ENCODE measurements at regions not wholly inside any gene's neighbourhood (a gene's known extent, or its start where the extent isn't known, plus 50 kb on each side); places are given as distances from the start of the nearest gene placed in this dataset.

- ChIA-PET POLR2A (no interaction called here), CTCF (interaction anchor here (1.0 kb wide), 1 partner anchor 266 kb away, joined by 3 read pairs; no protein-coding TSS in a partner anchor)
- intact Hi-C loops (cut with micrococcal nuclease) = no loop called here
- no peak overlapping the region for H3K4me3 Mint-ChIP-seq
- H3K27ac Mint-ChIP-seq = no peak overlapping the region
- DNase-seq = no peak
- H3K36me3 Mint-ChIP-seq = no peaks in the 10 kb centered on the region
- no peaks in the 10 kb centered on the region for H3K4me1 Mint-ChIP-seq (ENCODE audit: low read depth)
- H3K27me3 Mint-ChIP-seq = no peaks in the 10 kb centered on the region
- H3K9me3 Mint-ChIP-seq = no peaks in the 10 kb centered on the region
Measured at GRCh38 chr5:107306002-107306401, 364.7 kb downstream of the EFNA5 start.

DNA sequence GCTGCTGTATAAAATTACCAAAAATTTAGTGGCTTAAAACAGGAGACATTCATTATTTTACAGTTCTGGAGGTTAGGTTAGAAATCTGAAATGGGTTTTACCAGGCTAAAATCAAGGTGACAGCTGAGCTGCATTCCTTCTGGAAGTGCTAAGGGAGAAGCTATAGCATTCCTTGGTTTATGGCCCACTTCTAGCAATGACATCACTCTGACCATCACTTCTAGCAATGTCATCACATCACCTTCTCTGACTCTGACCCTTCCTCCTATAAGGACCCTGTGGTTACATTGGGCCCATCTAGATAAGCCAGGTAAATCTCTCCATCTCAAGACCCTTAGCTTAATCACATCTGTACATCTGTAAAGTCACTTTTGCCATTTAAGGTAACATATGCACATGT lies 366.1 kb downstream of the EFNA5 start:
- Mint-ChIP-seq H3K27me3 (no peaks in the 10 kb centered on the region), H3K36me3 (no peaks in the 10 kb centered on the region), H3K9me3 (no peaks in the 10 kb centered on the region), H3K27ac (no peak overlapping the region), H3K4me3 (no peak overlapping the region), H3K4me1 (ENCODE audit: low read depth) (no peaks in the 10 kb centered on the region)
- POLR2A ChIA-PET = no interaction called here
- intact Hi-C loops (cut with micrococcal nuclease) = no loop called here
- DNase-seq = no peak
- CTCF ChIA-PET = no interaction called here

DNA sequence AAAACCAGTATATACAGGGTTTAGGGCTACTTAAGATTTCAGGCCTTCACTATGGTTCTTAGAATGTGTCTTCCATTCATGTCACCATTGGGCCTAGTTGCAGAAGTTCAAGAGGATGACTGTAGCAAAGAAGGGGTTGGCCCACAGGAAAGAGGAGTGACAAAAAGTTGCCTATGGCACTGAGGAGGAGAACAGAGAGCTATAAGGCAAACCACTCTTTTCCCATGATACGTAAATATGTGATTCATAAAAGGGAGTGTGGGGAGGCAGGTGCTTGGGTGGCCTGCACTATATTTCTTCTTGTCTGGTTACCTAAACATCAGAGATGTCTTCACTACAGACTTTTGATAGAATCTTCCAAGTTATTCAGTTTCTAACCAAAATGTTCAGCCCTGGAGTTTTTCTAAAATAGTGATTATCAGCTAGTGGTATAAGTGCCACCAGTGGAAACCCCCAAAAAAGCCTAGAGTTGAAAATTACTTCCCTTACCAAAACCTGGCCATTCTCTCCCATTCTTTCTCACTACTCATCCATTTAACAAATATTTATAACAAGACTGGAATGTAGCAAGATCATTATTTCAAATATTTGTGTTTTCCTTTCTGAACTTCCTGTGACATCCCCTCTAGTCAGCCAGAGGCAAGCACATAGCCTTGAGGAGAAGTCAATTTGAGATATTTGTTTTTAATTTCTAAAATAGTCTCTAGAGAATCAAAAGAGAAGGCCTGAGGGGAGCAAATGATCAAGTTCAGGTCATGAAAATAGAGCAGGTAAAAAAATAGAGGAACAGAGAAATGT lies 367.4 kb downstream of the EFNA5 start:
- intact Hi-C loops (cut with micrococcal nuclease) = no loop called here
- Mint-ChIP-seq H3K27ac (no peak overlapping the region), H3K36me3 (no peaks in the 10 kb centered on the region), H3K9me3 (no peaks in the 10 kb centered on the region), H3K4me1 (ENCODE audit: low read depth) (no peaks in the 10 kb centered on the region), H3K27me3 (no peaks in the 10 kb centered on the region), H3K4me3 (no peak overlapping the region)
- ChIA-PET CTCF (no interaction called here), POLR2A (no interaction called here)
- DNase-seq = no peak

DNA sequence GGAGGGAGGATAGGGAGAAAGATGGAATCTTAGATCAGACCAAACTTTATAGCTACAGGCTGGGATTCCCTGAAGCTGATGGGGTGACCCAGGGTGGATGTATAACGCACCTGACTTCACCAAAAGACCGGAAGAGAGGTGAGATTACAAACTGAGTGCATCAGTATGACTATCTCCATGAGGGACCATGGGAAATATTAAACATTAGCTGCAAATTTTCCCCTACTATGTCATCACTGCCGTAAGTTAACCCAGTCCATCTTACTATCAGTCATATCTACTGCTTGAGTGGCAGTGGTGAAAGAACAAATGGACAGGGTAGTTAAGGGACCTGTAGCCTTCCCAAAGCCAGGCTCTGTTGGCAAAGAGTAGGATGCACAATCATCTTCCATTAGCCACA lies 368.3 kb downstream of the EFNA5 start:
- Mint-ChIP-seq H3K4me3 (no peak overlapping the region), H3K27ac (no peak overlapping the region), H3K27me3 (no peaks in the 10 kb centered on the region), H3K4me1 (ENCODE audit: low read depth) (no peaks in the 10 kb centered on the region), H3K36me3 (no peaks in the 10 kb centered on the region), H3K9me3 (no peaks in the 10 kb centered on the region)
- CTCF ChIA-PET = no interaction called here
- DNase-seq = no peak
- intact Hi-C loops (cut with micrococcal nuclease) = no loop called here
- POLR2A ChIA-PET = no interaction called here

DNA sequence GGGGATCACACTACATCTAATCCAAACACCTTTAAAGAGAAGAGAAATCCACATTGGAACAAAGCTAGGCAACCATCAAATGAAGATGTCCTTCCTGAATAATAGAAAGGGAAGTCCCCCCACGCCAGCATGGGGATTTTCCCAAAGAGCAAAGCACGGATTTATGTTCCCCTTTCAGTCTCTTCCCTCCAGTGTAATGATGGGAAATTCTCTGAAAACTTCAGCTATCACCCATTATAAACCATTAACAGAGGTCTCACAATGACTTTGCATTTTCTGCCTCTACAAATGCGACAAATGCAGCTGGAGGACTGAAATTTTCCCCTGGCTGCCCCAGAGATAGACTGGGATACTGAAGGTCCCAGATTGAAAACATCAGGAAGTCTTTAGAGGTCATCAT lies 368.7 kb downstream of the EFNA5 start:
- CTCF ChIA-PET = no interaction called here
- intact Hi-C loops (cut with micrococcal nuclease) = no loop called here
- Mint-ChIP-seq H3K4me1 (ENCODE audit: low read depth) (no peaks in the 10 kb centered on the region), H3K36me3 (no peaks in the 10 kb centered on the region), H3K27ac (no peak overlapping the region), H3K4me3 (no peak overlapping the region), H3K27me3 (no peaks in the 10 kb centered on the region), H3K9me3 (no peaks in the 10 kb centered on the region)
- no peak for DNase-seq
- POLR2A ChIA-PET = no interaction called here

DNA sequence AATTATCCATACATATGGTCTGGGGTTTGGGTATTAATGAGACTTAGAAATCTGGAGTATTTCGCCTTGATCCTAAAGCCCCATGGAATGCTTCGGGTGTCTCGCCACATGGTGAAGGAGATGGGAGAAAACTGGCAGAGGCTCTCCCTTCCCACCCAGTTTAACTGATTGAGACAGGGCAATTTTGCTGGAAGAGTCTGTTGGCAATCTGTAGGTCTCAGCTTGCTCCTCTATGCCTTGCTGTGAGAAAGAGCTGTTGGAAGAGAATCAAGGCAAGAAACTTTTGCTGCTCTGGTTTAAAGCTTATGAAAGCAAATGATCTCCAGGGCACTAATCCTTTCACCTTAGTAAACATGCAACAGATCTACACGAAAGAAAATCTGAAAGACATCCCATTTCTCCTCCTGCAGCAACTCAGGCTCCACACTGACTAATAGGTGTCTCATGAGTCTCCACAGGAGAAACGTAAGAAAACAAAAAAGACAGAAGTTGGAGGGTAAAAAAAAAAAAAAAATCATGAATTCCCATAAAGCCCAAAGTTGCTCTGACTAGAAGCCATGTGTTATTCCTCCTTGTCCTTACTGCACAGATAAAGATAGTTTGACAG lies 369.9 kb downstream of the EFNA5 start:
- intact Hi-C loops (cut with micrococcal nuclease) = no loop called here
- no peak for DNase-seq
- CTCF ChIA-PET = no interaction called here

GRCh38 chr5:107296572-107296971 lies 374.2 kb downstream of the EFNA5 start:
- Mint-ChIP-seq H3K36me3 (no peaks in the 10 kb centered on the region), H3K4me3 (no peak overlapping the region), H3K27ac (no peak overlapping the region), H3K9me3 (no peaks in the 10 kb centered on the region), H3K4me1 (ENCODE audit: low read depth) (peaks cover 4% of the 10 kb centered on the region), H3K27me3 (peaks cover 2% of the 10 kb centered on the region)
- intact Hi-C loops (cut with micrococcal nuclease) = no loop called here
- no peak for DNase-seq
- CTCF ChIA-PET = no interaction called here
- POLR2A ChIA-PET = no interaction called here

More for the DNA sequence above, 369.9 kb downstream of the EFNA5 start:
- Mint-ChIP-seq H3K4me1 (ENCODE audit: low read depth) (peaks cover 4% of the 10 kb centered on the region), H3K27ac (no peak overlapping the region), H3K27me3 (no peaks in the 10 kb centered on the region), H3K36me3 (no peaks in the 10 kb centered on the region), H3K9me3 (no peaks in the 10 kb centered on the region), H3K4me3 (no peak overlapping the region)
- POLR2A ChIA-PET = no interaction called here

GRCh38 chr5:107295914-107296313 lies 374.8 kb downstream of the EFNA5 start:
- Mint-ChIP-seq H3K9me3 (no peaks in the 10 kb centered on the region), H3K4me3 (no peak overlapping the region), H3K27me3 (peaks cover 2% of the 10 kb centered on the region), H3K27ac (no peak overlapping the region), H3K36me3 (no peaks in the 10 kb centered on the region), H3K4me1 (ENCODE audit: low read depth) (peaks cover 4% of the 10 kb centered on the region)
- ChIA-PET POLR2A (no interaction called here), CTCF (no interaction called here)
- intact Hi-C loops (cut with micrococcal nuclease) = no loop called here
- DNase-seq = no peak

GRCh38 chr5:107294669-107295068 lies 376.1 kb downstream of the EFNA5 start:
- no peak overlapping the region for H3K4me3 Mint-ChIP-seq
- H3K4me1 Mint-ChIP-seq (ENCODE audit: low read depth) = peaks cover 4% of the 10 kb centered on the region
- no peak overlapping the region for H3K27ac Mint-ChIP-seq
- H3K27me3 Mint-ChIP-seq = peaks cover 2% of the 10 kb centered on the region
- no peaks in the 10 kb centered on the region for H3K9me3 Mint-ChIP-seq
- CTCF ChIA-PET = no interaction called here
- no peak for DNase-seq
- POLR2A ChIA-PET = no interaction called here
- intact Hi-C loops (cut with micrococcal nuclease) = no loop called here
- no peaks in the 10 kb centered on the region for H3K36me3 Mint-ChIP-seq

- DNase-seq = no peak
- intact Hi-C loops (cut with micrococcal nuclease) = no loop called here
- Mint-ChIP-seq H3K27me3 (peaks cover 2% of the 10 kb centered on the region), H3K36me3 (no peaks in the 10 kb centered on the region), H3K4me1 (ENCODE audit: low read depth) (peaks cover 9% of the 10 kb centered on the region), H3K4me3 (no peak overlapping the region), H3K27ac (no peak overlapping the region), H3K9me3 (no peaks in the 10 kb centered on the region)
- ChIA-PET POLR2A (no interaction called here), CTCF (no interaction called here)
Measured at GRCh38 chr5:107294211-107294550, 376.6 kb downstream of the EFNA5 start.

DNA sequence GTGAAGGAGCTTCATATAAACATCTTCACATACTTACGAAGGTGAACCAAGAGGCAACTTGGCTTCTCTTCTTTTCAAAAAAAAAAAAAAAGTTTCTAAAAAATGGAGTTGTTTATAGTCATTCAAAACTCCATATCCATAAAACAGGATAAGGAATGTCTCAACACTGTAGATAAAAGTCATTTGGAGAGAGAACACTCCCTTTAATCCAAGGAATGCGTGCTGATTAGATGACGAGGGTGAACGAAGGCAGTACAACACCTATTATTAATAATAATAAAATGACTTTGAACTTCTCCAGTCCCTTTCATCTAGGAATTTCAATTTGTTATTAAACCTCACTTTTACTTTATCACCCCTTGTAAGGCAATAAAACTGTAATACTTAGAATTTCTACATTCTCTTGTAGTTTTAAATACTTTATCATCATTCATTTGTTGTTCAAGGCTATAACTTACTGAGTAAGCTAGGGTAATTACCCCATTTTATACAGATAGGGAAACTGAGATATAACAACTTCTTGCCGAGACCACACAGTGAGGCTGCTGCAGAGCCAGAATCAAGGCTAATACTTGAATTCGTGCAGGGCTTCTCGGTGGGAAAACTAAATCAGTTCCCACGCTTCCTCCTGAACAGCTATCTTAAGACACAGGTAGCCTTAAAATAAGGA lies 377.1 kb downstream of the EFNA5 start:
- ChIA-PET POLR2A (no interaction called here), CTCF (no interaction called here)
- peaks cover 14% of the 10 kb centered on the region for H3K4me1 Mint-ChIP-seq (ENCODE audit: low read depth)
- H3K4me3 Mint-ChIP-seq = no peak overlapping the region
- no peaks in the 10 kb centered on the region for H3K9me3 Mint-ChIP-seq
- no peak overlapping the region for H3K27ac Mint-ChIP-seq
- H3K27me3 Mint-ChIP-seq = peaks cover 6% of the 10 kb centered on the region
- H3K36me3 Mint-ChIP-seq = no peaks in the 10 kb centered on the region
- no peak for DNase-seq
- intact Hi-C loops (cut with micrococcal nuclease) = no loop called here

- DNase-seq = no peak
- POLR2A ChIA-PET = no interaction called here
- Mint-ChIP-seq H3K27me3 (peaks cover 10% of the 10 kb centered on the region), H3K4me1 (ENCODE audit: low read depth) (peaks cover 14% of the 10 kb centered on the region), H3K9me3 (no peaks in the 10 kb centered on the region), H3K4me3 (no peak overlapping the region), H3K36me3 (no peaks in the 10 kb centered on the region), H3K27ac (no peak overlapping the region)
- intact Hi-C loops (cut with micrococcal nuclease) = no loop called here
- CTCF ChIA-PET = interaction anchor here (1.5 kb wide), 1 partner anchor 280 kb away, joined by 4 read pairs; no protein-coding TSS in a partner anchor
Measured at GRCh38 chr5:107291866-107292265, 378.9 kb downstream of the EFNA5 start.

Measured in activated CD4-positive, alpha-beta memory T cell treated with anti-CD3 and anti-CD28 coated beads for 36 hours (primary cell).